GM03348 (cell line): ENCODE measurements at regions not wholly inside any gene's neighbourhood (a gene's known extent, or its start where the extent isn't known, plus 50 kb on each side); places are given as distances from the start of the nearest gene placed in this dataset.

Source experiments
- DNase-seq: peaks from one replicate; pipeline ENCODE4 v3.0.0; 2012; ENCODE audit warnings: low spot score

DNA sequence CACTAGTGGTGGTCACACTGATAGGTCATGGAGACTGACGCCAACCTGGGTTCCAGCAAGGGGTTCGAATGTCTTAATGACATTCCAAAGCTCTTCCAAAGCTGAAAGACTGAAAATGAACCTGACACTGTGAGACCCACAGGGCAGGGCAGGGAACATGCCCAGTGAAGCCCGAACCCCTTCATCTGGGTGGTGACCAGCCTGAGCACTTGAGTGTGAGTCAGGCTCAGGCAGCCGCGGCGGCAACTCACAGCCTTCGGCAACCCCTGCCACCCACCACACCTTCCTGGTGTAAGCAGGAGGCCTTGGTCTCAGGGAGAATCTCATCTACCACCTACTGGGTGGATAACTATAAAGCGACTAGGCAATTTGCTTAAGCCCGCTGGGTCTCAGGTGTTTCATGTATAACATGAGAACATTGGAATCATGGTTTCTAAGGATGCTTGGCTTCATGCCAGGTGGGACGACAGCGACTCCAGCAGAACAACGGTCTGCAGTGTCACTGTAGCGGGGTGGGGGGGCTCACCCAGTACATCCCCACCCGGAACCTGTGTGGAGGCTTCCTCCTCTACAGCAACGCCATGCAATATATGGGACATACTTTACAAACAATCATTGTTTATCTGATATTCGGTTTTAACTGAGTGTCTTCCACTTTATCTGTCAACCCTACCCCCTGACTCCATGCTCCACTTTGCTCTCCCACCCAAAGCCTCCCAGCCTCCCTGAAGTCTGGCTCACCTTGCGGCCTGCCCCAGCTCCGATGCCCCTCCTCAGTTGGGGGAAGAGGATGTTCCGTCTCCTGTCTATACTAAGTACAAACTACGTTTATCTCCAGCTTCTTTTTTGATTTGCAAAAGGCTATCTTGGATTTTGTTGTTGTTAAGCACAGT is 125.0 kb upstream of the MEF2A start:
- DNase-seq = peak; percentile 2

DNA sequence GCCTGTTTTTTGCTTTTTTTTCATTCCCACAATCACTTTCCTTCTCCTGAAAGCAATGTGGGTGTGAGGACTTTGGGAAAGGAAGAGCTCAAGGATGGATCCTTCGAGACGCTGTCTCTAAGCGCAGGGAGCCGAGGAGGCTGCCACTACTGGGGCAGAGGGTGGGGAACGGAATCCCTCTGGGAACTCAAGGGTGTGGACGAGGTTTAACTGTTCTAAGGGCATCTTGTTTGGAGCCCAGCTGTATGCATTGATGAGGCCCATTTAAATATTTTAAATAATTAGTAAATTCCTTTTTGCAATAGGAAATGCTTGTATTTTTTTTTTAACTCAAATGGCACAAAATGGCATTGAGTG is 124.4 kb upstream of the MEF2A start:
- peak; percentile 4 for DNase-seq

- DNase-seq = no peak
Observed at GRCh38 chr15:99441871-99442251, 123.9 kb upstream of the MEF2A start.

DNA sequence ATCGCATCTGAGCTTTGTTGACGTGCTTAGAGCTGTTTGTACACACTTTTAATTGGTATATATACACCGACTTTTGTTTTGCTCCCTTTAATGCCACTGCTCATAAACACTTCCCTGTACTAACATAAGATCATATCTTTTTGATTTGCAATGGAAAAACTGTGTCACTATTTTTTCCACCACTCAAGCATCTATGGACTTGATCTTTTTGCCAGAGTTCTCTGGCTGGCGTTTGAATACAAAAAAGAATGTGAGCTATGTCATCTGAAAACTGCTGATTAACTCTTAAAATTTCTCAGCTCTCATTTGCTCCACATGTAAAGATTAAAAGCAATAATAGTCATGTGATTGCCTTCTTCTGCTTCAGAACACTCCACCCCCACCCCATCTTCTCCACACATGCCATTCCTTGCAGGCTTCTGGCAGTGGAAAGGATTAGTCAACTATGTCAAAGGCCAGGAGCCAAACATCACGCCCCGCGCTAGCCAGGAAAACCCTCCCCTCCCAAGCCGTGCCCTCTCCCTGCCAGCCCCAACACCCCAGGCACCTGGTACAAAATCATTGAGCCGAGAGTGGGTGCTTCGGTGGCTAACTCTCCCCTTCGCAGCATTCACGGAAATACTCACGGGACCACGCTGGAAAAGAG is 123.4 kb upstream of the MEF2A start:
- DNase-seq = peak; percentile 91

DNA sequence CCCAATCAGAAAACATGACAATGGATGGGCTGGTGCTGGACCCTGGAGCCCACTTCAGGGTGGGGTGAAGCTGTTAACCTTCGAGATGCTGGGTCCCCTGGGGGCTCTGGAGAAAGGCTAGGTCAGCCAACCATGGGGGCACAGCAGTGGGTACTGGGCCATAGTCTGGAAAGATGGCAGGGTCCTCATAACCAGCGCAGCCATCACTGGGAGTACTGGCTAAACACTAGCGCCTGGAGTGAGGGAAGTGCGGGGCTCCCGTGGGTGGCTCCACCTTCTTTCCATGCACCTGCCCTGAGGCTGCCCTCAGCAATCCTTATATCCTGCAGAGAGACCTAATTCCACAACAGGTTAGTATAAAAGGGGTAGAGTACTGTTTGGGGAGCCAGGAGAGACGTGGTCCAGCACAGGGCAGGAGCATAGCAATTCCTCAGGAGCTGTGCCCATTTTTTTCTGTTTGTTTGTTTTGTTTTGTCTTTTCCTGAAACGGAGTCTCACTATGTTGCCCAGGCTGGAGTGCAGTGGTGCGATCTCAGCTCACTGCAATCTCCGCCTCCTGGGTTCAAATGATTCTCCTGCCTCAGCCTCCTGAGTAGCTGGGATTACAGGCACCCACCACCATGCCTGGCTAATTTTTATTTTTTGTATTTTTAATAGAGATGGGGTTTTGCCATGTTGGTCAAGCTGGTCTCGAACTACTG is 122.6 kb upstream of the MEF2A start:
- DNase-seq = peak; percentile 2

GRCh38 chr15:99443768-99444446 is 121.9 kb upstream of the MEF2A start:
- DNase-seq = peak; percentile 1

GRCh38 chr15:99445272-99445850 is 120.4 kb upstream of the MEF2A start:
- DNase-seq = no peak

GRCh38 chr15:99446565-99447496 is 119.0 kb upstream of the MEF2A start:
- DNase-seq = peak; percentile 2

DNA sequence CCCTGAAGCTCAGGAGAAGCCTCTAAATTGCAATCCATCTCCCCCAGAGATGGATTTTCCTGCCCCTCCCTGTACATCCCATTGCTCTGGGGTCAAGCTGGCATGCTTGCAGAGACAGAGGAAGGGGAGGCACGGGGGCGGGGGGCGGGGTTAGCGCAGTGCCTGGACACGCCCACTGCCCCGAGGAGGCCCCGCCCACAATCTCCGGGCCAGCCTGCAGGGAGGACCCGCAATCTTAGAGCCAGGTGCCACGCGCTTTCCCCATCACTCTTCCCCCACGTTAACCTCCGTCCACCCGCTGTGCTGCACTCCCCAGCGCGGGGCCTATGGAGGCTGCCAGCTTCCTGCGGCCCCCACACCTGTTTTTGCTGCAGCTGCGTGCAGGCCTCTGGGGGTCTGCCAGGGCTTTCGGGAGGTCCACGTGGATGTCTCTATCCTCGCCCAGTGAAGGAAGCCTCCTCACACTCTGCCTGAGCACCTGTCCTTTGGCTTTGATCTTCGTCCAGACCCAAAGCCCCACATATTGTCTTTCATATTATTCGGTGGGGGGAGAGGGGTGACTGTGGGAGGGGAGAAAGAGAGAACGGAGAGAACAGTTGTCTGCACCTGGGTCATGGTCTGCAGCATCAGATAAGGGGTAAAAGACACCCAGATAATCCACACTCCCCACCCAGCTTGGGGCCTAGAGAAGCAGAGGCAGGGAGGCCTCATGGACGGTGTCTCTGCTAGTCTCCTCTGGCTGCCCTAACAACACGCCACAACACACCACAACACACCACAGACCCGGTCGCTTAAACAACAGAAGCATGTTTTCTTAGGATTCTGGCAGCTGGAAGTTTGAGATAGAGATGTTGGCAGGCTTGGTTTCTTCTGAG is 118.0 kb upstream of the MEF2A start:
- DNase-seq = peak; percentile 4

DNA sequence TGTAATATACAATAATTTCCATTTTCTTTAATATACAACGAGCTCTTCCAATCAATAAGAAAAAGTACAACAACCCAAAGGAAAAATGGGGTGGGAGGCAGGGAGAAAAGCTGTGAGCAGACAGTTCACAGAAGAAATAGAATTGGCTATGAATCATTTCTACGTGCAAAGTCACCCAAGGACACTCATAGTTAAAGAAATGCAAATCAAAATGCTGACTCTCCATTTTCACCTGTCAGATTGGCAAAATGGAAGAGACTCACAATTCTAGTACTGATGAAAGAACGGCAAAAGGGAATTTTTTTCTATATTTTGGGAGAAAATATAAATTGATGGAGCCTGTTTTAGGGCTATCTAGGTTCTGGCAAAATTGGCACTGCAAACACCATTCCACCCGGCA is 116.3 kb upstream of the MEF2A start:
- peak; percentile 2 for DNase-seq

- peak; percentile 35 for DNase-seq
Observed at GRCh38 chr15:99450896-99451358, 114.9 kb upstream of the MEF2A start.

DNA sequence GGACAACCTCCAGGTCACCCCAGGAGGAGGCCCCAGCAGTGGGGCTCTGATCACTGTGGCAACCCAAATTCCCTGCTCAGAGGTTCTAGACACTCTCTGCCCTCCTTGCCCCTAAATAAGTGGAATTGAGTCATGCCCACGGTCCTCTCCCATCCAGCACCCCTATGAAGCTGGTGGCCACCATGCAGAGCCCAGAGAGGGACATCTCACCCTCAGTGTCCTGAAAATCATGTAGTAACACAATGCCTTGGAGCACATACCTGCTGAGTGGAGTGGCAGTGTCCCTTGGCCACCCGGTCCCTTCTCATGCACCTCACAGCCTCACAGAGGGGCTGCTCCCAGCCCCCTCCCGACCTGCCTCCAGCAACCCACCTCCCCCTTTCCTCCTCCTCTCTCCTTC is 114.3 kb upstream of the MEF2A start:
- DNase-seq = peak; percentile 1

GRCh38 chr15:99452010-99452409 is 113.8 kb upstream of the MEF2A start:
- peak; percentile 0 for DNase-seq

GRCh38 chr15:99452728-99453636 is 112.8 kb upstream of the MEF2A start:
- peak; percentile 52 for DNase-seq

DNA sequence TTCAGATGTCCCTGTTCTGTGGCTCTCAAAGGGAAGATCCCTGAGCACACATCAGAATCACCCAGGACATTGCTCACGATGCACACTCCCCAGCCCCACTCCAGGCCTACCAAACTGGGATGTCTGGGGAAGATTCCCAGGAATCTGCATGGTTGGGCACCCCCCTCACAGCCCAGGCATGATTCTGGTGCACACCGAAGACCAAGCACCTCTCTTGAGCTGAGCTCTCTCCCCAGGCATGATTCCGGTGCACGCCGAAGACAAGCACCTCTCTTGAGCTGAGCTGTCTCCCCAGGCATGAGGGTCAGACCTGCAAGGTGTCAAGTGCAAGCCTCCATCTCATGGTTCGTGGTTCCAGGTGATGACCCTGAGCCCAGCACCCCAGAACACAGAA is 112.2 kb upstream of the MEF2A start:
- no peak for DNase-seq

- no peak for DNase-seq
Observed at GRCh38 chr15:99454107-99454809, 111.5 kb upstream of the MEF2A start.

- peak; percentile 95 for DNase-seq
Observed at GRCh38 chr15:99454941-99455788, 110.6 kb upstream of the MEF2A start.
